SK-N-MC (cell line): ENCODE measurements at regions not wholly inside any gene's neighbourhood (a gene's known extent, or its start where the extent isn't known, plus 50 kb on each side); places are given as distances from the start of the nearest gene placed in this dataset.

Experiments used
- DNase-seq: peaks from one replicate; pipeline ENCODE4 v3.0.0-alpha.2; 2011; ENCODE audit warnings: low read depth, low spot score
- H3K27ac ChIP-seq: fragments of 200-600 bp; sonication (generic); 2 replicates; pipeline ENCODE4 v1.5.1; 2016; ENCODE audit warnings: mixed run types
- H3K36me3 ChIP-seq: fragments of 200-600 bp; sonication (generic); 2 replicates; pipeline ENCODE4 v1.6.1; 2017; ENCODE audit warnings: antibody characterized with exemption, low read length, mixed read lengths; ENCODE audit not compliant: insufficient read depth
- H3K4me3 ChIP-seq: fragments of 200-600 bp; sonication (generic); 2 replicates; pipeline ENCODE4 v1.5.1; 2016
- H3K9ac ChIP-seq: fragments of 200-600 bp; sonication (generic); 2 replicates; pipeline ENCODE4 v1.8.0; 2017; ENCODE audit warnings: mixed run types, mixed read lengths; ENCODE audit not compliant: insufficient read length
- H3K9me3 ChIP-seq: fragments of 200-600 bp; sonication (generic); 2 replicates; pipeline ENCODE4 v1.6.1; 2017; ENCODE audit warnings: low read depth, mild to moderate bottlenecking, antibody characterized with exemption, low read length, moderate library complexity, mixed read lengths
- EZH2 ChIP-seq: fragments of 200-600 bp; sonication (generic); IDR thresholded peaks from one replicate; pipeline ENCODE4 v1.6.1; 2017; ENCODE audit warnings: antibody characterized with exemption
- FOXP2 ChIP-seq: optimal IDR thresholded peaks from 2 replicates; pipeline ENCODE3; 2011; ENCODE audit warnings: mild to moderate bottlenecking, moderate library complexity; ENCODE audit not compliant: insufficient read depth; ENCODE audit errors: extremely low read length, control extremely low read depth
- POLR2AphosphoS5 ChIP-seq: IDR thresholded peaks from 2 replicates; pipeline ENCODE4 v1.6.1; 2012; ENCODE audit warnings: mild to moderate bottlenecking, low read depth, low read length, borderline replicate concordance

- no peak for TF ChIP-seq POLR2AphosphoS5
- TF ChIP-seq FOXP2 = no peak
- no peak for TF ChIP-seq EZH2
- 0 out of 2 replicates have a peak overlapping the region, but pooled peaks have one; percentile 10 for H3K27ac ChIP-seq
- H3K9me3 ChIP-seq = no peaks in the 10 kb centered on the region
- no peak overlapping the region for H3K4me3 ChIP-seq
- H3K36me3 ChIP-seq = no peaks in the 10 kb centered on the region
- DNase-seq = no peak
- H3K9ac ChIP-seq = no peak overlapping the region
These were observed 67.8 kb downstream of the CASP12 start for GRCh38 chr11:104830508-104830907.

- Histone ChIP-seq H3K9me3 (no peaks in the 10 kb centered on the region), H3K27ac (0 out of 2 replicates have a peak overlapping the region, but pooled peaks have one; percentile 10), H3K9ac (no peak overlapping the region), H3K36me3 (no peaks in the 10 kb centered on the region), H3K4me3 (no peak overlapping the region)
- no peak for TF ChIP-seq FOXP2
- DNase-seq = peak; percentile 18
These were observed 68.2 kb downstream of the CASP12 start for GRCh38 chr11:104830080-104830479.

- no peaks in the 10 kb centered on the region for H3K9me3 ChIP-seq
- no peaks in the 10 kb centered on the region for H3K36me3 ChIP-seq
- H3K4me3 ChIP-seq = no peak overlapping the region
- DNase-seq = no peak
- no peak overlapping the region for H3K9ac ChIP-seq
- H3K27ac ChIP-seq = no peak overlapping the region
- no peak for TF ChIP-seq FOXP2
- no peak for TF ChIP-seq EZH2
- no peak for TF ChIP-seq POLR2AphosphoS5
These were observed 71.5 kb downstream of the CASP12 start for GRCh38 chr11:104826772-104827171.

- Histone ChIP-seq H3K4me3 (no peak overlapping the region), H3K27ac (no peak overlapping the region), H3K9ac (no peak overlapping the region), H3K36me3 (no peaks in the 10 kb centered on the region), H3K9me3 (no peaks in the 10 kb centered on the region)
- TF ChIP-seq EZH2 (no peak), FOXP2 (no peak), POLR2AphosphoS5 (no peak)
- DNase-seq = no peak
These were observed 74.6 kb downstream of the CASP12 start for GRCh38 chr11:104823657-104824056.

GRCh38 chr11:104820431-104820830, 77.8 kb downstream of the CASP12 start:
- Histone ChIP-seq H3K4me3 (no peak overlapping the region), H3K27ac (no peak overlapping the region), H3K9me3 (no peaks in the 10 kb centered on the region), H3K36me3 (no peaks in the 10 kb centered on the region), H3K9ac (no peak overlapping the region)
- TF ChIP-seq EZH2 = no peak
- TF ChIP-seq FOXP2 = no peak
- no peak for TF ChIP-seq POLR2AphosphoS5
- no peak for DNase-seq

GRCh38 chr11:104819603-104820002, 78.7 kb downstream of the CASP12 start:
- Histone ChIP-seq H3K36me3 (no peaks in the 10 kb centered on the region), H3K9me3 (no peaks in the 10 kb centered on the region), H3K4me3 (no peak overlapping the region), H3K9ac (no peak overlapping the region), H3K27ac (no peak overlapping the region)
- TF ChIP-seq EZH2 = no peak
- TF ChIP-seq FOXP2 = no peak
- no peak for TF ChIP-seq POLR2AphosphoS5
- DNase-seq = no peak

GRCh38 chr11:104819107-104819506, 79.2 kb downstream of the CASP12 start:
- H3K4me3 ChIP-seq = no peak overlapping the region
- no peak overlapping the region for H3K27ac ChIP-seq
- no peaks in the 10 kb centered on the region for H3K36me3 ChIP-seq
- no peaks in the 10 kb centered on the region for H3K9me3 ChIP-seq
- TF ChIP-seq EZH2 = no peak
- TF ChIP-seq FOXP2 = no peak
- no peak for TF ChIP-seq POLR2AphosphoS5
- no peak for DNase-seq
- no peak overlapping the region for H3K9ac ChIP-seq

GRCh38 chr11:104817973-104818372, 80.3 kb downstream of the CASP12 start:
- Histone ChIP-seq H3K4me3 (no peak overlapping the region), H3K36me3 (no peaks in the 10 kb centered on the region), H3K9me3 (no peaks in the 10 kb centered on the region), H3K9ac (no peak overlapping the region), H3K27ac (no peak overlapping the region)
- no peak for DNase-seq
- TF ChIP-seq POLR2AphosphoS5 = no peak

GRCh38 chr11:104813532-104813931, 84.7 kb downstream of the CASP12 start:
- H3K9me3 ChIP-seq = no peaks in the 10 kb centered on the region

More at GRCh38 chr11:104813532-104813931, 84.7 kb downstream of the CASP12 start:
- H3K36me3 ChIP-seq = no peaks in the 10 kb centered on the region
- H3K9ac ChIP-seq = no peak overlapping the region
- TF ChIP-seq EZH2 = no peak
- TF ChIP-seq POLR2AphosphoS5 = no peak
- no peak for TF ChIP-seq FOXP2
- no peak overlapping the region for H3K27ac ChIP-seq
- H3K4me3 ChIP-seq = no peak overlapping the region
- no peak for DNase-seq
